GM12878 (cell line): ENCODE measurements at regions not wholly inside any gene's neighbourhood (a gene's known extent, or its start where the extent isn't known, plus 50 kb on each side); places are given as distances from the start of the nearest gene placed in this dataset.
"Not testable (repeated sequence)": the region's sequence is repeated elsewhere in the genome, so short reads cannot be mapped to it uniquely, and the experiment has no call there.

Source experiments
- ATAC-seq: fragments of 200-7000 bp; cut with Tn5 transposase; 3 replicates; pipeline ENCODE4 v1.9.1; 2020; ENCODE audit warnings: mild to moderate bottlenecking, moderate library complexity
- BruUV-seq: library from RNA; stranded (reverse); fragments of 400-500 nt; replicated peaks from 2 replicates; lab custom pipeline; 2021; lab: Mats Ljungman, UMichigan
- CTCF ChIA-PET: fragments of 300-600 bp; sonication (Branson Sonifier 250); formaldehyde crosslinking; extraction: SDS; loops from one replicate; lab custom pipeline; 2021; ENCODE audit warnings: inconsistent platforms; lab: Yijun Ruan, JAX
- POLR2A ChIA-PET: fragments of 350-600 bp; formaldehyde crosslinking; extraction: SDS; loops from one replicate; lab custom pipeline; 2021; ENCODE audit warnings: inconsistent platforms; lab: Charles Lee
- RAD21 ChIA-PET: fragments of 300-600 bp; sonication (Branson Sonifier 250); formaldehyde crosslinking; loops from one replicate; lab custom pipeline; 2023; ENCODE audit warnings: antibody characterized with exemption; ENCODE audit not compliant: unreplicated experiment; lab: Charles Lee
- SMC1A ChIA-PET: fragments of 300-600 bp; sonication (Branson Sonifier 250); formaldehyde crosslinking; loops from one replicate; lab custom pipeline; 2023; ENCODE audit not compliant: unreplicated experiment, uncharacterized antibody; lab: Charles Lee
- DNase-seq: peaks from one replicate; pipeline ENCODE4 v3.0.0-alpha.2; 2011; ENCODE audit warnings: low read depth, low spot score
- FAIRE-seq: peaks from 3 replicates; lab custom pipeline; 2011; peaks lifted over from hg19 to GRCh38; lab: Jason Lieb, UNC
- H2AFZ ChIP-seq: 2 replicates; pipeline ENCODE4 v1.6.0; 2011; ENCODE audit warnings: low read depth, low read length, control low read depth; ENCODE audit not compliant: control insufficient read depth
- H3K27ac ChIP-seq: 2 replicates; pipeline ENCODE4 v1.5.1; 2011; ENCODE audit warnings: control low read depth; ENCODE audit not compliant: control insufficient read depth, insufficient read depth
- H3K27me3 ChIP-seq, 2 experiments: replicated peaks in 1 of 2; 2 replicates each; pipeline versions ENCODE4 v1.6.0 to v1.6.1; 2011; ENCODE audit warnings: low read length in 1 of 2; ENCODE audit not compliant: control insufficient read depth in 2 of 2, insufficient read depth in 2 of 2
- H3K36me3 ChIP-seq, 2 experiments: 2 replicates each; pipeline ENCODE4 v1.5.1; 2011; ENCODE audit warnings: low read length in 1 of 2; ENCODE audit not compliant: control insufficient read depth in 2 of 2, insufficient read depth in 2 of 2
- H3K4me1 ChIP-seq: 2 replicates; pipeline ENCODE4 v1.6.1; 2011; ENCODE audit warnings: mild to moderate bottlenecking, low read length, moderate library complexity, mixed read lengths; ENCODE audit not compliant: control insufficient read depth, insufficient read depth
- H3K4me2 ChIP-seq: 2 replicates; pipeline ENCODE4 v1.6.0; 2011; ENCODE audit warnings: control low read depth; ENCODE audit not compliant: control insufficient read depth, insufficient read depth
- H3K4me3 ChIP-seq: fragments of 200-600 bp; sonication (generic); 2 replicates; pipeline ENCODE4 v1.5.1; 2016
- H3K79me2 ChIP-seq: 2 replicates; pipeline ENCODE4 v1.6.0; 2011; ENCODE audit warnings: low read length; ENCODE audit not compliant: control insufficient read depth, insufficient read depth
- H3K9ac ChIP-seq: 2 replicates; pipeline ENCODE4 v1.8.0; 2011; ENCODE audit warnings: low read length, control low read depth, mixed read lengths; ENCODE audit not compliant: control insufficient read depth, insufficient read depth
- H3K9me3 ChIP-seq: replicated peaks from 3 replicates; pipeline ENCODE4 v1.5.1; 2011; ENCODE audit warnings: mild to moderate bottlenecking, low read length; ENCODE audit not compliant: control insufficient read depth, insufficient read depth
- H4K20me1 ChIP-seq: 2 replicates; pipeline ENCODE4 v1.6.0; 2011; ENCODE audit not compliant: control insufficient read depth, insufficient read depth
- PML ChIP-seq: IDR thresholded peaks from 2 replicates; pipeline ENCODE4 v1.6.1; 2012; ENCODE audit warnings: low read length, inconsistent platforms
- SP1 ChIP-seq: IDR thresholded peaks from one replicate; pipeline ENCODE4 v1.6.1; 2011; ENCODE audit warnings: low read depth, low read length
- WGBS: methylation state at CpG from one replicate; pipeline ENCODE4 v1.1.6; 2016; ENCODE audit warnings: low lambda C conversion rate; ENCODE audit not compliant: insufficient replicate concordance, insufficient coverage; ENCODE audit errors: missing lambda C conversion rate; 5-methylcytosine and 5-hydroxymethylcytosine counted together
- in situ Hi-C: fragments of 300-500 bp; cut with MboI; formaldehyde crosslinking; loops from 9 replicates; pipeline ENCODE4 v1.14.3; 2018; ENCODE audit warnings: mixed read lengths
- intact Hi-C: fragments of 100-400 bp; cut with micrococcal nuclease; formaldehyde crosslinking; loops from one replicate; pipeline ENCODE4 v1.14.2; 2022; ENCODE audit not compliant: unreplicated experiment

GRCh38 chr10:61039868-61040267, 95.9 kb upstream of the RHOBTB1 start:
- no TSS peak for BruUV-seq
- no peak for TF ChIP-seq SP1
- TF ChIP-seq PML, result no peak
- WGBS, result 67% methylated on average over 1 of the region's 1 CpG
- Histone ChIP-seq H2AFZ (no peak overlapping the region), H3K27ac (no peak overlapping the region), H3K4me2 (no peak overlapping the region), H3K9ac (no peak overlapping the region), H3K27me3 (no peaks in the 10 kb centered on the region), H3K4me3 (no peak overlapping the region), H3K79me2 (no peaks in the 10 kb centered on the region), H3K4me1 (no peaks in the 10 kb centered on the region), H3K36me3 (no peaks in the 10 kb centered on the region), H3K9me3 (no peaks in the 10 kb centered on the region), H4K20me1 (no peaks in the 10 kb centered on the region)
- ChIA-PET POLR2A (no interaction called here), SMC1A (no interaction called here), RAD21 (no interaction called here), CTCF (no interaction called here)
- intact Hi-C loops, result no loop called here
- ATAC-seq, result no peak
- no peak for DNase-seq
- in situ Hi-C loops, result no loop called here
- no peak for FAIRE-seq

- H3K36me3 ChIP-seq, H4K20me1 ChIP-seq, H2AFZ ChIP-seq, H3K79me2 ChIP-seq, H3K9me3 ChIP-seq, BruUV-seq, ATAC-seq, H3K9ac ChIP-seq, CTCF ChIA-PET, FAIRE-seq, in situ Hi-C loops, H3K4me1 ChIP-seq, SMC1A ChIA-PET, intact Hi-C loops, POLR2A ChIA-PET, H3K4me2 ChIP-seq, H3K4me3 ChIP-seq, H3K27ac ChIP-seq, H3K27me3 ChIP-seq, RAD21 ChIA-PET, DNase-seq: not testable (repeated sequence)
- WGBS, result 62% methylated on average over 16 of the region's 16 CpGs
Observed at GRCh38 chr10:61037261-61037830, 93.4 kb upstream of the RHOBTB1 start.

GRCh38 chr10:61036148-61036547, 92.2 kb upstream of the RHOBTB1 start:
- H3K27me3 ChIP-seq, H3K9me3 ChIP-seq, H3K4me2 ChIP-seq, intact Hi-C loops, H3K79me2 ChIP-seq, H3K9ac ChIP-seq, SMC1A ChIA-PET, H2AFZ ChIP-seq, RAD21 ChIA-PET, FAIRE-seq, DNase-seq, H3K4me1 ChIP-seq, H3K4me3 ChIP-seq, ATAC-seq, POLR2A ChIA-PET, BruUV-seq, H4K20me1 ChIP-seq, in situ Hi-C loops, CTCF ChIA-PET, H3K36me3 ChIP-seq, H3K27ac ChIP-seq: not testable (repeated sequence)
- 46% methylated on average over 3 of the region's 3 CpGs for WGBS
